GM19043 (cell line): ENCODE measurements at regions not wholly inside any gene's neighbourhood (a gene's known extent, or its start where the extent isn't known, plus 50 kb on each side); places are given as distances from the start of the nearest gene placed in this dataset.

Experiments
- ATAC-seq: cut with Tn5 transposase; IDR thresholded peaks from one replicate; pipeline ENCODE4 v1.9.1; 2021; ENCODE audit warnings: low read depth; ENCODE audit not compliant: unreplicated experiment

DNA sequence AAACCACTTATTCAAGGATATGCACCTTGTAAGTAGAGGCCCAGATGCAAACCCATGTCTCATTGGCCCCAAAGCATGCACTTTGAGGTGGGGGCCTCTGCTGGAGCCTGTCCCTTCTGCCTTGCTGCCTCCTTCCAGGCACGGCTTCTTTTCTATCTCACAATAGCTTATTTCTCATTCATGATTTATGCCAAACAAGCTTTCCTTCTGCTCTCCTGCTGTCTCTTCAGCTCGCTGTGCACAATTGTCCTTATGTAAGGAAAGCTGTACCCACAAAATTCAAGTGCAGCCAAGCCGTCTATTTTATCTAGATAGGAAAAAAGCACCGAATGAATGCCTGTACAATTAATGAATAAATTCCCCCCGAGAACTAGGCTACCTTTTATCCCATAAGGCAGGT, 124.8 kb upstream of the PACRGL start:
- no peak for ATAC-seq

DNA sequence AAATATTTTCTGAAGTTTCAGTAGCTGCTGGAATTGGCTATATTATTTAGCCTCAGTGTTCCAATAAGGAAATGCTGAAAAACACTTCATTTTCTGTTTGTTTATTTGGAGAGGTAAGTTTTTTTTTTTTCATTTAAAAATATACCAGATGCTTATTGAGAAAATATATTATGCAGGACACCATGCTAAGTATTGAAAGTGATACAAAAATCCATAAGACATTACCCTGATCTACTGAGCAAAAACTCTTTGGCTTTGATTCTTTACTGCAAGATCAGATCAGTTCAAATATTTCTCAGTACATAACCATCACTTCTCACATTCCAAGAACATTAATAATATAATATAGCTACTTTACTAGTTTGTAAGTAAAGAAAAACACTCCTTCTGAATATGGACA, 123.4 kb upstream of the PACRGL start:
- ATAC-seq: no peak

DNA sequence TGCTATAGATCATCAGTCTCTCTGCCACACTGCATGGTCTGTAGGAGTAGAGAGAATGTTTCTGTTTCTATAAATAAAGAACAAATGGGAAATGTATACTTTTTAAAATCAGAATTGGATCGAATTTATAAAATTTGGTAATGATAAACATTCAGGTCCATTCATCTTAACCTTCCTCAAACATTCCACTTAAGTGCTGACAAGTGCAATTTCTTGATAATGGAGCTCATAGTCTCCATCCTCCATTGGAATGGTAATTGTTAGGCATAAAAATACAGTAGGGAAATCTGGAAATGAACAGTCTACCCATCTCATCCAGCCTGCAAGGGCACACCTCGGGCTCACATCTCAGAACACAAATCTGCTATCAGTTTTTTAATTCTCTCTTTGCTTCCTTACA, 122.6 kb upstream of the PACRGL start:
- ATAC-seq: no peak

GRCh38 chr4:20580907-20581306, 119.4 kb upstream of the PACRGL start:
- ATAC-seq: no peak

GRCh38 chr4:20589436-20589835, 110.8 kb upstream of the PACRGL start:
- ATAC-seq: no peak

- no peak for ATAC-seq
These were observed 109.4 kb upstream of the PACRGL start for GRCh38 chr4:20590849-20591248.

GRCh38 chr4:20591571-20591970, 108.7 kb upstream of the PACRGL start:
- ATAC-seq: no peak

DNA sequence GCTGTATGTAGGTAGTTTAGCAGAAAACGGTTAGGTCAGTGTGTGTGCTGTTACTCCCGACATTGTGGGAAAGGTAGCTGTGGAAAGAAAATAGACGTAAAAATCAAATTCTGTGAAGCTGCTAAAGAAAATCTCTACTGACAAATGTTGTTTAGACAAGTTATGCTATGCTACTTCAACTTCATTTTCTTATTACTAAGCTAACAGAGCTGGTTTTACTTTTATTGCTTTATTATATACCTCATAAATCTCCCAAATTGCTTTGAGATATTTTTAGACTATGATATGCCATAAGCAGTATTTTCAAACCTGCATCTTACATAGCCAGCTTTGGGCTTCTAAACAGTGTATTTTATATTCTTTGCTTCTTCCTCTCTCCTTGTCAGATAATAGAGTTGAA, 108.2 kb upstream of the PACRGL start:
- ATAC-seq: no peak

GRCh38 chr4:20592663-20593062, 107.6 kb upstream of the PACRGL start:
- ATAC-seq: no peak

DNA sequence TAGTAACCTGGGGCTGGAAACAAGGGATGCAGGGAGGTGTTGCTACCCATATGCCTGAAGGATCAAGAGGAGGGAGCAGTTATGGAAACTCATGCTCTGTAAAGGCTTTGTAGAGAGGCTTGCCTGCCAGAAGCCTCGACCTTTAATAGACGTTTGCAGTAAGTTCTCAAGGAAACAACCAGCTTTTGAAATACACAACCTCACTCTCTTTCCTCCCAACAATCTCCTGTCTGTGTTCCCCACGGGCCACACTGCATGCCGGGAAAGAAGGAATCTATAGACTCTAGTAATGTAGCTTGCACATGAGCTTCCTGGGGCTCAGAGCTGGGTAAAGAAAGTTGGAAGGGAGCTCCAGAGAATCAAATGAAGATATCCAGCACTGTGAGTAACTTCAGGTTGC, 101.6 kb upstream of the PACRGL start:
- ATAC-seq: no peak

GRCh38 chr4:20603671-20604313, 96.5 kb upstream of the PACRGL start:
- ATAC-seq: no peak

- no peak for ATAC-seq
These were observed 87.9 kb upstream of the PACRGL start for GRCh38 chr4:20612313-20612712.

GRCh38 chr4:20614816-20615215, 85.4 kb upstream of the PACRGL start:
- ATAC-seq: no peak

DNA sequence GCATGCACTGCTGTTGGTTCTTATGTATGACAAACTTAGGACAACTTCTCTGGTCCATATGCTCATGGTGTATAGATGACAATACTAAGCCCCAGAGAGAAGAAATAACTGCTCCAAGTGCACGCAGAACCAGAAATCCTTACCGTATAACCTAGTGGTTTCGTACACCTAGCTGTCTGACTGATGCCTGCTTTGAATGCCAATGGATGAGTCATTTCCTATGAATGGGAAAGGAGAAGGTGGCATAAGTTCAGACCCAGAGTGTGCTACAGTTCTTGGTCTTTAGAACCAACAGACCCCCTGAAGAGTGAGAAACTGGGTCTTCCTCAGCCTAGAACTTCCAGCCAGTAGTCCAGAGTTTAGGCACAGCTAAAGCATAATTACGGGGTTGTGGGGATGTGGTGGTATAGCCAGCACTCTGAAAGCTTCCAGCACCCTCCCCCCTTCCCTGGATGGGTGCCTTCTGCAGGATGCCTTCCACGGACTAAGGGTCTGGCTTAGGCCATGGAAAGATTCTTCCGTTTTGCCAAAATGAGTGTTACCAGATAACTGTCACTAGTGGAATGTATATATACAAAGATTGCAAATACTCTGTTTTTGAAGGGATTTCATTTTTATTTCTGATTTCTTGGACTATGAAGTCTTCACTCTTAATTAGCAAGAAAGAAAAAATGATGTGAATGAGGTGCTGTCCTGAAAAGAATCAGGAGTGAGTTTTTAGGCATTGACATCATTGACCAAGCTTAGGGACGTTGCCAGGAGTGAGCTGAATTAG, 84.6 kb upstream of the PACRGL start:
- no peak for ATAC-seq

- ATAC-seq: no peak
These were observed 83.9 kb upstream of the PACRGL start for GRCh38 chr4:20616313-20616712.

- no peak for ATAC-seq
These were observed 83.4 kb upstream of the PACRGL start for GRCh38 chr4:20616848-20617247.

DNA sequence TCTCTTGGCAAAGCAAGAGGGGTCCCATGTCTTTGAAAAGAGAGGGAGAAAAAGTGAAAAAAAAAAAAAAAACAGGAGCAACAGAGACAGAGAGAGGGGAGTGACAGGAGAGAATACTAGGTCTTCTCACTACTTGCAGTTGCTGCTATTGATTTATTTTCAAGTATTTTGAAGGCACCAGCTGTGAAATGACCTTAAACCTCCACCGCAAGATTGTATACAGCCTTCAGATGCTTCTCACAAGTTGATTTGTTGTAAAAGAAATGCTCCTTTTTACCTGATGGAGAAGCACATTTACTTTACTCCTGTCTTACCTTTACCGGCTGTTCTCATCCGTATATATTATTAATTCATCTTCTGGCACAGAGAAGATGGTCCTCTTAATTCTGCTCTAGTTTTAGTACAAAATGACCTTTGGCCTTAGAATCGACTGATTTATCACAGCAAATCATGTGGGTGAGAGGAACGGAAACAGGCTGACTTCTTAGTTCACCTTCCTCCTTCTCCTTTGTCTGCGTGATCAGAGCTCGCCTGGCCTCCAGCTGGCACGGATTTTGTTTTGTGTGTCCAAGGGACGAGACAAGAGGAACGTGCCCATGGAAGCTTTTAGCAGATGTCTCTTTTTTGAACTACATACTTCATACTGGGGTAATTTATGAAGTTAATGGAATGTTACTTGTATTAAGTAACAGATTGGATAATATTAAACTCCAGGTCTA, 82.4 kb upstream of the PACRGL start:
- no peak for ATAC-seq

DNA sequence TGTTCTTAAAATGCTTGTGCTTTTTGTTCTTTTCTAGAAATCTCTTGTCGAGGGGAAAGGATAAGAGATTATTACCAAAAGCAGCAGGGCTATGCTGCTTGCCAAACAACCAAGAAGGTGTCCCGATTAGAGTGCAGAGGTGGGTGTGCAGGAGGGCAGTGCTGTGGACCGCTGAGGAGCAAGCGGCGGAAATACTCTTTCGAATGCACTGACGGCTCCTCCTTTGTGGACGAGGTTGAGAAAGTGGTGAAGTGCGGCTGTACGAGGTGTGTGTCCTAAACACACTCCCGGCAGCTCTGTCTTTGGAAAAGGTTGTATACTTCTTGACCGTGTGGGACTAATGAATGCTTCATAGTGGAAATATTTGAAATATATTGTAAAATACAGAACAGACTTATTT, 81.5 kb upstream of the PACRGL start:
- ATAC-seq: no peak

DNA sequence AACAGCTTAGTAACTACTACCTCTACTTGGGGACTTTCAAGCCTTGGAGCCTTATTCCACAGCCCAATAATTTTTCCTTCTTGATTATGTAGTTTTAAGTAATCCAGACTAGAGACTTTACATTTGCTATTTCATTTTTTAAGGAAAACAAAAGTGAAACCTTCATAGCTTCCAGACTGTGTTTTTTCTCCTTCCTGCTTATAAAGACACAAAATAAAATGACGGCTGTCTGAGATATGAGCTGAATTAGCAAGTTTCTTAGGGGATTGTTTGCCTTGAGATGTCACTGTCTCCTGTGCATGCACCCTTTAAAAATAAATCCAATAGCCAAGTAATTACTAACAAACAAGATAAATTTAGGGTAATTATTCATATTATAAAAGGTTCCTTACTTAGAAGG, 78.8 kb upstream of the PACRGL start:
- ATAC-seq: no peak

GRCh38 chr4:20622701-20623100, 77.6 kb upstream of the PACRGL start:
- ATAC-seq: no peak

GRCh38 chr4:20623939-20624338, 76.3 kb upstream of the PACRGL start:
- no peak for ATAC-seq
